Tibial nerve (tissue), 4 donors: ENCODE measurements at regions not wholly inside any gene's neighbourhood (a gene's known extent, or its start where the extent isn't known, plus 50 kb on each side); places are given as distances from the start of the nearest gene placed in this dataset.

Experiments
- DNase-seq, 2 donors: peaks; one replicate each; pipeline ENCODE4 v3.0.0-alpha.2; 2019; ENCODE audit warnings: low spot score in 2 of 2
- H3K27ac ChIP-seq, 4 donors: fragments of 200-600 bp; sonication (generic) in 3 of 4; one replicate each; pipeline ENCODE4 v1.5.1; 2017 to 2019; ENCODE audit warnings: mild to moderate bottlenecking in 1 of 4
- H3K27me3 ChIP-seq, 2 donors: fragments of 200-600 bp; sonication (generic) in 1 of 2; one replicate each; pipeline versions ENCODE4 v1.5.1 to v1.6.0; 2017 to 2019
- H3K36me3 ChIP-seq, 3 donors: fragments of 200-600 bp; sonication (generic); one replicate each; pipeline ENCODE4 v1.5.1; 2018 to 2019
- H3K4me1 ChIP-seq, 4 donors: fragments of 200-600 bp; sonication (generic) in 3 of 4; one replicate each; pipeline ENCODE4 v1.5.1; 2017 to 2019
- H3K4me3 ChIP-seq, 4 donors: fragments of 200-600 bp; sonication (generic) in 3 of 4; one replicate each; pipeline ENCODE4 v1.5.1; 2017 to 2019; ENCODE audit warnings: mild to moderate bottlenecking in 1 of 4, moderate library complexity in 1 of 4
- H3K9me3 ChIP-seq, 4 donors: fragments of 200-600 bp; sonication (generic) in 3 of 4; one replicate each; pipeline ENCODE4 v1.5.1; 2017 to 2019
- EP300 ChIP-seq, 2 donors: sonication (generic); formaldehyde crosslinking; IDR thresholded peaks; one replicate each; pipeline ENCODE4 v1.6.1; 2017; ENCODE audit warnings: antibody characterized with exemption in 2 of 2, mild to moderate bottlenecking in 1 of 2
- POLR2A ChIP-seq, 2 donors: fragments of 450-650 bp; IDR thresholded peaks; one replicate each; pipeline ENCODE4 v1.6.1; 2017; ENCODE audit warnings: antibody characterized with exemption in 2 of 2, mild to moderate bottlenecking in 2 of 2, moderate library complexity in 2 of 2
- WGBS, 2 donors: methylation state at CpG; one replicate each; pipeline ENCODE4 v1.1.5; 2018; 5-methylcytosine and 5-hydroxymethylcytosine counted together
- TF ChIP-seq, protein P1 (sequence below), 5 experiments: fragments of 200-600 bp in 3 of 5; fragments of 450-650 bp in 2 of 5; sonication (generic) in 3 of 5; IDR thresholded peaks; one replicate each; pipeline ENCODE4 v1.5.1; 2016 to 2019; ENCODE audit warnings: antibody characterized with exemption in 5 of 5, mild to moderate bottlenecking in 3 of 5, moderate library complexity in 2 of 5

DNA sequence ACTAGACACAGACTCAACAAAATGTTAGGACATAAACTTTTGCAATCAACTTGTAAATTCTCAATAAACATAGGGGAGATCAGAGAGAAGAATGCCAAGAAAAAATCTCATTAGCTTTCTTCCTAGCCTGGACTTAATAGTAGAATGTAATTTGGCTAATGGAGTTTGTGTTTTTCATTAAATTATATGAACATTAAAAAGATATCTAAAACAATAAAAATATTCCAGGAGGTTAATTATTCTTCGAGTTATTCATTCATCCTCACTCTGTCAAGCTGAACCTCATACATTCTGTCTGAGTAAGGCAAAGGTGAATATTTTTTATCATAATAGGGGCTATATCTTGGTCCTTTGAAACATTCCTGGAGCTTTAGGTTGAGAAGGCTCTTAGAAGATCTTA, 551.9 kb upstream of the TBX3 start:
- no peaks in the 10 kb centered on the region for H3K36me3 ChIP-seq
- DNase-seq: no peak
- H3K9me3 ChIP-seq: no peaks in the 10 kb centered on the region
- H3K27ac ChIP-seq: no peak overlapping the region
- TF ChIP-seq, protein P1, sequence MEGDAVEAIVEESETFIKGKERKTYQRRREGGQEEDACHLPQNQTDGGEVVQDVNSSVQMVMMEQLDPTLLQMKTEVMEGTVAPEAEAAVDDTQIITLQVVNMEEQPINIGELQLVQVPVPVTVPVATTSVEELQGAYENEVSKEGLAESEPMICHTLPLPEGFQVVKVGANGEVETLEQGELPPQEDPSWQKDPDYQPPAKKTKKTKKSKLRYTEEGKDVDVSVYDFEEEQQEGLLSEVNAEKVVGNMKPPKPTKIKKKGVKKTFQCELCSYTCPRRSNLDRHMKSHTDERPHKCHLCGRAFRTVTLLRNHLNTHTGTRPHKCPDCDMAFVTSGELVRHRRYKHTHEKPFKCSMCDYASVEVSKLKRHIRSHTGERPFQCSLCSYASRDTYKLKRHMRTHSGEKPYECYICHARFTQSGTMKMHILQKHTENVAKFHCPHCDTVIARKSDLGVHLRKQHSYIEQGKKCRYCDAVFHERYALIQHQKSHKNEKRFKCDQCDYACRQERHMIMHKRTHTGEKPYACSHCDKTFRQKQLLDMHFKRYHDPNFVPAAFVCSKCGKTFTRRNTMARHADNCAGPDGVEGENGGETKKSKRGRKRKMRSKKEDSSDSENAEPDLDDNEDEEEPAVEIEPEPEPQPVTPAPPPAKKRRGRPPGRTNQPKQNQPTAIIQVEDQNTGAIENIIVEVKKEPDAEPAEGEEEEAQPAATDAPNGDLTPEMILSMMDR (IDR thresholded peaks at IDR 0.05): no peak
- no peak for TF ChIP-seq EP300 (IDR thresholded peaks at IDR 0.05)
- TF ChIP-seq POLR2A (IDR thresholded peaks at IDR 0.05): no peak
- no peaks in the 10 kb centered on the region for H3K4me1 ChIP-seq
- WGBS, 2 donors: 0 to 83% methylated on average over 1 of the region's 1 CpG
- no peaks in the 10 kb centered on the region for H3K27me3 ChIP-seq
- H3K4me3 ChIP-seq: no peak overlapping the region

DNA sequence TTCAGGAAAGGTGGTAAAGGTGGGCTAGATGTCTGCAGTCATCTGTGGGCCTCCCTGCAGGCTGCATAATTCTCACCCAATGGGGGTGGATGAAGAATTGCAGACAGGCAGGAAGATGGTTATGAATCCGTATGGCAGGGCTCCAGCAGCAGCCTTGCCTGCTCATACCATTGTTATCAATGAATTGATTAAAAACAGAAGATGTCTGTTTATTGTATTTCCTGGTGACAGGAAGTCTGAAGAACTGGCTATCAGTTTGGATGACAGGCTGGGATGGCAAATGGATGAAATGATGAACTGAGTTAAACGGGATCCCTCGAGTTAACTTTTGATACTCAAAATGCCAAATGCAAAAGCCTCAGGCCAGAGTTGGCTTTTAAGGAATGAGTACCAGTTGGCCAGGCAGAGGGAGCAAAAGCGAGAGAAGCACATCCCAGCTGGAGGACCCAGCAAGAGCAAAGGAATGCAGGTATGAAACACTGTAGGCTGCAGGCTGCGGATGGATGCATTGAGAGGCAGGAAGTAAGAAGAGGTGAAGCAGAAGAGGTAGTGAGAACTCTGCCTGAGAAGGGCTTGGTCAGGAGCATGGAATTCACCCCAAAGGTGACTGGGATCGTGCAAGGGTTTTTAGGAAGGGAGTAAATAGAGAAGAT, 550.0 kb upstream of the TBX3 start:
- H3K27me3 ChIP-seq: no peaks in the 10 kb centered on the region
- no peak for DNase-seq
- no peaks in the 10 kb centered on the region for H3K9me3 ChIP-seq
- TF ChIP-seq, protein P1 (IDR thresholded peaks at IDR 0.05): no peak
- no peak overlapping the region for H3K4me3 ChIP-seq
- 35 to 66% methylated on average over 6 of the region's 6 CpGs for WGBS, 2 donors
- no peak overlapping the region for H3K27ac ChIP-seq
- no peaks in the 10 kb centered on the region for H3K4me1 ChIP-seq
- H3K36me3 ChIP-seq: no peaks in the 10 kb centered on the region

GRCh38 chr12:115232455-115233156, 548.6 kb upstream of the TBX3 start:
- Histone ChIP-seq H3K27ac (no peak overlapping the region), H3K27me3 (no peaks in the 10 kb centered on the region), H3K4me1 (no peaks in the 10 kb centered on the region), H3K36me3 (no peaks in the 10 kb centered on the region), H3K9me3 (no peaks in the 10 kb centered on the region), H3K4me3 (no peak overlapping the region)
- no peak for DNase-seq
- 90 to 96% methylated on average over 7 of the region's 7 CpGs for WGBS, 2 donors
- TF ChIP-seq, protein P1 (IDR thresholded peaks at IDR 0.05): no peak
- TF ChIP-seq POLR2A (IDR thresholded peaks at IDR 0.05) (no peak), EP300 (IDR thresholded peaks at IDR 0.05) (no peak)

GRCh38 chr12:115230606-115231005, 546.6 kb upstream of the TBX3 start:
- no peak overlapping the region for H3K27ac ChIP-seq
- DNase-seq: no peak
- WGBS, 2 donors: 21 to 28% methylated on average over 6 of the region's 6 CpGs

GRCh38 chr12:115229517-115229916, 545.5 kb upstream of the TBX3 start:
- TF ChIP-seq EP300 (IDR thresholded peaks at IDR 0.05): no peak
- TF ChIP-seq, protein P1 (IDR thresholded peaks at IDR 0.05): no peak
- no peak for TF ChIP-seq POLR2A (IDR thresholded peaks at IDR 0.05)
- 95 to 98% methylated on average over 4 of the region's 4 CpGs for WGBS, 2 donors
- DNase-seq: no peak

More at GRCh38 chr12:115230606-115231005, 546.6 kb upstream of the TBX3 start:
- Histone ChIP-seq H3K9me3 (no peaks in the 10 kb centered on the region), H3K4me1 (no peaks in the 10 kb centered on the region), H3K36me3 (no peaks in the 10 kb centered on the region), H3K4me3 (no peak overlapping the region), H3K27me3 (no peaks in the 10 kb centered on the region)
- TF ChIP-seq EP300 (IDR thresholded peaks at IDR 0.05): no peak
- TF ChIP-seq POLR2A (IDR thresholded peaks at IDR 0.05): no peak
- TF ChIP-seq, protein P1 (IDR thresholded peaks at IDR 0.05): no peak

More at GRCh38 chr12:115229517-115229916, 545.5 kb upstream of the TBX3 start:
- H3K4me1 ChIP-seq: no peaks in the 10 kb centered on the region
- H3K9me3 ChIP-seq: no peaks in the 10 kb centered on the region
- no peak overlapping the region for H3K27ac ChIP-seq
- no peaks in the 10 kb centered on the region for H3K36me3 ChIP-seq
- H3K4me3 ChIP-seq: no peak overlapping the region
- H3K27me3 ChIP-seq: no peaks in the 10 kb centered on the region
